MCF 10A (cell line): ENCODE measurements at regions not wholly inside any gene's neighbourhood (a gene's known extent, or its start where the extent isn't known, plus 50 kb on each side); places are given as distances from the start of the nearest gene placed in this dataset.
A peak's percentile ranks its signal among the peaks of the same experiment; 100 is the strongest.

ENCODE experiments used
- BruUV-seq: library from RNA; stranded (reverse); fragments of 400-500 nt; replicated peaks from 2 replicates; lab custom pipeline; 2021; lab: Mats Ljungman, UMichigan
- CTCF ChIA-PET: fragments of 300-600 bp; sonication (Branson Sonifier 250); formaldehyde crosslinking; extraction: SDS; loops from one replicate; lab custom pipeline; 2021; ENCODE audit warnings: antibody characterized with exemption, inconsistent platforms; lab: Yijun Ruan, JAX
- POLR2A ChIA-PET: fragments of 300-600, 350-650 bp; sonication (Branson Sonifier 250); formaldehyde crosslinking; extraction: SDS; loops from one replicate; lab custom pipeline; 2020; ENCODE audit warnings: antibody characterized with exemption, inconsistent platforms; lab: Yijun Ruan, JAX
- DNase-seq: peaks from one replicate; pipeline ENCODE4 v3.0.0-alpha.2; 2018; ENCODE audit not compliant: unreplicated experiment
- H3K27ac Mint-ChIP-seq: one replicate; pipeline ENCODE4 v1.8.0; 2022; ENCODE audit warnings: mild to moderate bottlenecking, low read depth, mixed read lengths; ENCODE audit not compliant: unreplicated experiment
- H3K27me3 Mint-ChIP-seq: one replicate; pipeline ENCODE4 v1.8.0; 2022; ENCODE audit warnings: mixed read lengths; ENCODE audit not compliant: insufficient read depth, unreplicated experiment
- H3K36me3 Mint-ChIP-seq: one replicate; pipeline ENCODE4 v1.8.0; 2022; ENCODE audit warnings: mild to moderate bottlenecking, moderate library complexity, mixed read lengths; ENCODE audit not compliant: insufficient read depth, unreplicated experiment
- H3K4me1 Mint-ChIP-seq: one replicate; pipeline ENCODE4 v1.8.0; 2022; ENCODE audit warnings: mixed read lengths; ENCODE audit not compliant: insufficient read depth, unreplicated experiment
- H3K4me3 Mint-ChIP-seq: one replicate; pipeline ENCODE4 v1.8.0; 2022; ENCODE audit warnings: mild to moderate bottlenecking, moderate library complexity, mixed read lengths; ENCODE audit not compliant: unreplicated experiment
- H3K9me3 Mint-ChIP-seq: one replicate; pipeline ENCODE4 v1.8.0; 2022; ENCODE audit warnings: mixed read lengths; ENCODE audit not compliant: unreplicated experiment
- CTCF ChIP-seq: fragments of 200-600 bp; IDR thresholded peaks from one replicate; pipeline ENCODE4 v1.8.0; 2022; ENCODE audit warnings: antibody characterized with exemption, mild to moderate bottlenecking; ENCODE audit not compliant: unreplicated experiment
- intact Hi-C: fragments of 100-400 bp; cut with micrococcal nuclease; formaldehyde crosslinking; loops from 2 replicates; pipeline ENCODE4 v1.14.1; 2022

- no TSS peak for BruUV-seq
- POLR2A ChIA-PET = interaction anchor here (0.8 to 3.8 kb wide), 13 partner anchors 8 to 768 kb away, joined by 3 to 30 read pairs (median 3); no protein-coding TSS in a partner anchor
- Mint-ChIP-seq H3K9me3 (no peaks in the 10 kb centered on the region), H3K27ac (peak overlapping the region; percentile 58), H3K27me3 (no peaks in the 10 kb centered on the region), H3K4me1 (peaks cover 22% of the 10 kb centered on the region), H3K36me3 (no peaks in the 10 kb centered on the region), H3K4me3 (peak overlapping the region; percentile 68)
- peak; percentile 98 for DNase-seq
- TF ChIP-seq CTCF = no peak
- CTCF ChIA-PET = interaction anchor here (0.6 to 1.6 kb wide), 5 partner anchors 42 to 1179 kb away, joined by 3 to 6 read pairs (median 4); no protein-coding TSS in a partner anchor
- intact Hi-C loops = no loop called here
These were observed 210.2 kb upstream of the ACTBL2 start for GRCh38 chr5:57692582-57693487.

GRCh38 chr5:57690724-57691123 lies 208.1 kb upstream of the ACTBL2 start:
- no peaks in the 10 kb centered on the region for H3K36me3 Mint-ChIP-seq
- CTCF ChIA-PET = interaction anchor here (1.1 to 1.2 kb wide), 2 partner anchors 21 to 40 kb away, joined by 3 read pairs; no protein-coding TSS in a partner anchor
- no peaks in the 10 kb centered on the region for H3K9me3 Mint-ChIP-seq
- peaks cover 23% of the 10 kb centered on the region for H3K4me1 Mint-ChIP-seq
- no peak for TF ChIP-seq CTCF
- no TSS peak for BruUV-seq
- no peak overlapping the region for H3K27ac Mint-ChIP-seq
- POLR2A ChIA-PET = interaction anchor here (0.7 to 1.2 kb wide), 2 partner anchors 9 to 12 kb away, joined by 3 to 4 read pairs; no protein-coding TSS in a partner anchor
- intact Hi-C loops = no loop called here
- no peak for DNase-seq
- no peak overlapping the region for H3K4me3 Mint-ChIP-seq
- H3K27me3 Mint-ChIP-seq = no peaks in the 10 kb centered on the region

GRCh38 chr5:57687596-57687995 lies 205.0 kb upstream of the ACTBL2 start:
- BruUV-seq = no TSS peak
- Mint-ChIP-seq H3K9me3 (no peaks in the 10 kb centered on the region), H3K27me3 (no peaks in the 10 kb centered on the region), H3K27ac (no peak overlapping the region), H3K4me1 (peaks cover 23% of the 10 kb centered on the region), H3K4me3 (no peak overlapping the region), H3K36me3 (no peaks in the 10 kb centered on the region)
- no peak for TF ChIP-seq CTCF
- POLR2A ChIA-PET = no interaction called here
- CTCF ChIA-PET = interaction anchor here (0.5 kb wide), 1 partner anchor 47 kb away, joined by 4 read pairs; no protein-coding TSS in a partner anchor
- intact Hi-C loops = no loop called here
- no peak for DNase-seq
